ENCODE measurements at regions not wholly inside any gene's neighbourhood (a gene's known extent, or its start where the extent isn't known, plus 50 kb on each side); places are given as distances from the start of the nearest gene placed in this dataset.
"Not testable (repeated sequence)": the region's sequence is repeated elsewhere in the genome, so short reads cannot be mapped to it uniquely, and the experiment has no call there.

GRCh38 chr1:143863901-143864520, 107.8 kb downstream of the FAM72C start:
- H3K27ac ChIP-seq (ENCODE audit: low read depth, low read length); H4K91ac ChIP-seq (ENCODE audit: low read depth, low read length); H4K8ac ChIP-seq (ENCODE audit: low read depth, low read length); H2BK120ac ChIP-seq (ENCODE audit: insufficient read depth, low read length, poor library complexity); H3K36me3 ChIP-seq (ENCODE audit: control insufficient read depth in 1 of 2, insufficient read depth in 2 of 2, low read length in 2 of 2); H3K79me1 ChIP-seq (ENCODE audit: low read length); H2BK5ac ChIP-seq (ENCODE audit: low read depth, low read length, poor library complexity); DNase-seq; H2AFZ ChIP-seq (ENCODE audit: insufficient read depth, low read length, poor library complexity); H3K4me1 ChIP-seq (ENCODE audit: control insufficient read depth in 1 of 2, insufficient read depth in 2 of 2, low read length in 2 of 2); H3K9ac ChIP-seq (ENCODE audit: low read length); H3K27me3 ChIP-seq (ENCODE audit: insufficient read depth, low read length); H3K23ac ChIP-seq (ENCODE audit: low read length); H3K18ac ChIP-seq (ENCODE audit: low read length); H3K14ac ChIP-seq (ENCODE audit: low read length); H2BK12ac ChIP-seq (ENCODE audit: low read length); H3K79me2 ChIP-seq (ENCODE audit: control insufficient read depth, insufficient read depth, low read length, poor library complexity); H3K4me2 ChIP-seq (ENCODE audit: low read length); H3K4me3 ChIP-seq (ENCODE audit: low read depth, low read length); H2AK5ac ChIP-seq (ENCODE audit: low read length); H4K12ac ChIP-seq (ENCODE audit: low read depth, low read length); H3K4ac ChIP-seq (ENCODE audit: low read depth, low read length); H3K9me3 ChIP-seq (ENCODE audit: insufficient read depth, low read depth, low read length): not testable (repeated sequence)
- no CpG with 5 or more reads among the region's 1 CpG for WGBS (ENCODE audit: extremely low coverage, insufficient coverage, insufficient read length)

GRCh38 chr1:143862722-143863121, 109.1 kb downstream of the FAM72C start:
- not testable (repeated sequence) for H3K4me3 ChIP-seq (ENCODE audit: low read depth, low read length); H4K12ac ChIP-seq (ENCODE audit: low read depth, low read length); H2BK120ac ChIP-seq (ENCODE audit: insufficient read depth, low read length, poor library complexity); H3K14ac ChIP-seq (ENCODE audit: low read length); H3K9ac ChIP-seq (ENCODE audit: low read length); H3K4me2 ChIP-seq (ENCODE audit: low read length); H3K23ac ChIP-seq (ENCODE audit: low read length); DNase-seq; H2AK5ac ChIP-seq (ENCODE audit: low read length); H3K79me2 ChIP-seq (ENCODE audit: control insufficient read depth, insufficient read depth, low read length, poor library complexity); H2BK12ac ChIP-seq (ENCODE audit: low read length); H3K4me1 ChIP-seq (ENCODE audit: control insufficient read depth in 1 of 2, insufficient read depth in 2 of 2, low read length in 2 of 2); H4K8ac ChIP-seq (ENCODE audit: low read depth, low read length); H3K4ac ChIP-seq (ENCODE audit: low read depth, low read length); H3K36me3 ChIP-seq (ENCODE audit: control insufficient read depth in 1 of 2, insufficient read depth in 2 of 2, low read length in 2 of 2); H3K79me1 ChIP-seq (ENCODE audit: low read length); H3K18ac ChIP-seq (ENCODE audit: low read length); H3K9me3 ChIP-seq (ENCODE audit: insufficient read depth, low read depth, low read length); H3K27ac ChIP-seq (ENCODE audit: low read depth, low read length); H4K91ac ChIP-seq (ENCODE audit: low read depth, low read length); H2AFZ ChIP-seq (ENCODE audit: insufficient read depth, low read length, poor library complexity); H2BK5ac ChIP-seq (ENCODE audit: low read depth, low read length, poor library complexity); H3K27me3 ChIP-seq (ENCODE audit: insufficient read depth, low read length)
- no CpG with 5 or more reads among the region's 4 CpGs for WGBS (ENCODE audit: extremely low coverage, insufficient coverage, insufficient read length)

- H3K27me3 ChIP-seq (ENCODE audit: insufficient read depth, low read length); H4K8ac ChIP-seq (ENCODE audit: low read depth, low read length); H2AK5ac ChIP-seq (ENCODE audit: low read length); H3K36me3 ChIP-seq (ENCODE audit: control insufficient read depth in 1 of 2, insufficient read depth in 2 of 2, low read length in 2 of 2); DNase-seq; H3K27ac ChIP-seq (ENCODE audit: low read depth, low read length); H3K79me1 ChIP-seq (ENCODE audit: low read length); H3K4me1 ChIP-seq (ENCODE audit: control insufficient read depth in 1 of 2, insufficient read depth in 2 of 2, low read length in 2 of 2); H4K91ac ChIP-seq (ENCODE audit: low read depth, low read length); H2BK120ac ChIP-seq (ENCODE audit: insufficient read depth, low read length, poor library complexity); H2BK5ac ChIP-seq (ENCODE audit: low read depth, low read length, poor library complexity); H3K23ac ChIP-seq (ENCODE audit: low read length); H3K79me2 ChIP-seq (ENCODE audit: control insufficient read depth, insufficient read depth, low read length, poor library complexity); H3K9me3 ChIP-seq (ENCODE audit: insufficient read depth, low read depth, low read length); H4K12ac ChIP-seq (ENCODE audit: low read depth, low read length); H3K4me2 ChIP-seq (ENCODE audit: low read length); H3K14ac ChIP-seq (ENCODE audit: low read length); H3K4ac ChIP-seq (ENCODE audit: low read depth, low read length); H3K9ac ChIP-seq (ENCODE audit: low read length); H3K18ac ChIP-seq (ENCODE audit: low read length); H3K4me3 ChIP-seq (ENCODE audit: low read depth, low read length); H2BK12ac ChIP-seq (ENCODE audit: low read length); H2AFZ ChIP-seq (ENCODE audit: insufficient read depth, low read length, poor library complexity): not testable (repeated sequence)
- no CpG with 5 or more reads among the region's 1 CpG for WGBS (ENCODE audit: extremely low coverage, insufficient coverage, insufficient read length)
These were observed 110.5 kb downstream of the FAM72C start for GRCh38 chr1:143861306-143861705.

- not testable (repeated sequence) for H3K27ac ChIP-seq (ENCODE audit: low read depth, low read length); H2BK5ac ChIP-seq (ENCODE audit: low read depth, low read length, poor library complexity); H3K79me1 ChIP-seq (ENCODE audit: low read length); H2BK12ac ChIP-seq (ENCODE audit: low read length); H3K4me2 ChIP-seq (ENCODE audit: low read length); H3K27me3 ChIP-seq (ENCODE audit: insufficient read depth, low read length); H3K14ac ChIP-seq (ENCODE audit: low read length); DNase-seq; H3K36me3 ChIP-seq (ENCODE audit: control insufficient read depth in 1 of 2, insufficient read depth in 2 of 2, low read length in 2 of 2); H3K79me2 ChIP-seq (ENCODE audit: control insufficient read depth, insufficient read depth, low read length, poor library complexity); H4K91ac ChIP-seq (ENCODE audit: low read depth, low read length); H2BK120ac ChIP-seq (ENCODE audit: insufficient read depth, low read length, poor library complexity); H4K8ac ChIP-seq (ENCODE audit: low read depth, low read length); H3K4me1 ChIP-seq (ENCODE audit: control insufficient read depth in 1 of 2, insufficient read depth in 2 of 2, low read length in 2 of 2); H3K23ac ChIP-seq (ENCODE audit: low read length); H4K12ac ChIP-seq (ENCODE audit: low read depth, low read length); H3K18ac ChIP-seq (ENCODE audit: low read length); H3K4me3 ChIP-seq (ENCODE audit: low read depth, low read length); H2AFZ ChIP-seq (ENCODE audit: insufficient read depth, low read length, poor library complexity); H3K4ac ChIP-seq (ENCODE audit: low read depth, low read length); H2AK5ac ChIP-seq (ENCODE audit: low read length); H3K9me3 ChIP-seq (ENCODE audit: insufficient read depth, low read depth, low read length); H3K9ac ChIP-seq (ENCODE audit: low read length)
- no CpG with 5 or more reads among the region's 1 CpG for WGBS (ENCODE audit: extremely low coverage, insufficient coverage, insufficient read length)
These were observed 115.9 kb downstream of the FAM72C start for GRCh38 chr1:143855867-143856266.

All from trophoblast cell (in vitro differentiated cells and primary cell).